Dendritic cell treated with granulocyte-macrophage colony-stimulating factor and Interleukin-4, amounts not matched to agents 40 ng/mL and 50 ng/mL, for 4 days (primary cell): ENCODE measurements at regions not wholly inside any gene's neighbourhood (a gene's known extent, or its start where the extent isn't known, plus 50 kb on each side); places are given as distances from the start of the nearest gene placed in this dataset.
"Not testable (repeated sequence)": the region's sequence is repeated elsewhere in the genome, so short reads cannot be mapped to it uniquely, and the experiment has no call there.

Experiments
- H3K27ac Mint-ChIP-seq: one replicate; pipeline ENCODE4 v1.8.0; 2022; ENCODE audit warnings: mild to moderate bottlenecking, mixed read lengths
- H3K27me3 Mint-ChIP-seq: one replicate; pipeline ENCODE4 v1.8.0; 2022; ENCODE audit warnings: mild to moderate bottlenecking, mixed read lengths
- H3K36me3 Mint-ChIP-seq: one replicate; pipeline ENCODE4 v1.8.0; 2022; ENCODE audit warnings: low read depth, mixed read lengths
- H3K4me1 Mint-ChIP-seq: one replicate; pipeline ENCODE4 v1.8.0; 2022; ENCODE audit warnings: low read depth, mixed read lengths
- H3K4me3 Mint-ChIP-seq: one replicate; pipeline ENCODE4 v1.8.0; 2022; ENCODE audit warnings: mild to moderate bottlenecking, moderate library complexity, mixed read lengths
- H3K9me3 Mint-ChIP-seq: one replicate; pipeline ENCODE4 v1.8.0; 2022; ENCODE audit warnings: mixed read lengths
- intact Hi-C: fragments of 100-400 bp; cut with micrococcal nuclease; formaldehyde crosslinking; loops from one replicate; pipeline ENCODE4 v1.15.0; 2022

DNA sequence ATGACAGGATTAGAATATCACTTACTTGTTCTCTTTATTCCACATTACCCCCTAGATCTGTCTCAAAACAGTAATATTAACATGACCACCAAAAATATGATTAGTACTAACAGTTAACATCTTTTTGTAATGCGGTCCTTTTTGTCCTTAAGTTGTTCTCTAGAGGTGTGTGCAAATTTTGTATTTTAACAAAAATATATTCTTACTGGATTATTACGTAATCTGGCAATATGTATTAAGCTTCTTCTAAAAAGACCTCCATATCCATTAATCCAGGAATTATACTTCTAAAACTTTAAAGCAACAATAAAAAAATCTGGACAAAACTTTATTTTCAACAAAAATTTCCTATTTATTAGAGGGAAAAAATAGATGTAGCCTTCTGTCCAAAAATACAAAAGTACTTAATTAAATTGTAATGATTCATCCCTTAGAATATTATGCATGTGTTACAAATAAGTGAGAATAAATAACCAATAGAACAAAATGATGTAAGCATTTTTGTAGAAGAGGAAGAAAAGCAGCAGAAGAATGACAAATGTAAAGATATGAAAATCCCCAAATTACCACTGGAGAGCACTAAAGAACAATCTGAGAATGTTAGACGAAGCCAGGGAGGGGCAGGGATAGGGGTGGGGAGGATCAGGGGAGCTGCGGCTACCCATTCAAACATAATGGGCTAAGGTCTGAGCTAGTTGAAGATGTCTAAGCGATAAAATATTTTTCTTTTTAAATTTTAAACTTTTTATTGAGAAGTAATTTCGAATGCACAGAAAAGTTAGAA is 945.6 kb downstream of the MCTP2 start:
- H3K9me3 Mint-ChIP-seq = peaks cover 13% of the 10 kb centered on the region

DNA sequence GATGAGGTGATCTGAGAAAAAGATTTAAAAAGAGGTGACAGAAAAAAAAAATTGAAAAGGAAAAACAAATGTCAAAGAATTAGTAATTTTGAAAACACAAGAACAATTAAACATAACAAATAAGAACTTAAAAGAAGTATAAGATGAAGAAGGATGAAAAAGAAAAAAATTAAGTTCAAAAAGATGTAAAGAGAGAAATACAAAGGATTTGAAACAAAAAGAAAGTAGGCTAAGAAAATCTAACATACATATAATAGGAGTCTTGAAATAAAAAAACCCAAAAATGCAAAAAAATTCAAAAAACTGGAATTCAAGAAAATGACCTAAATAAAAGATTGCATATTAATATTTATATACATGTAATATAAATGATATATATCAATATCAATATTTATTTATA is 949.2 kb downstream of the MCTP2 start:
- no peak overlapping the region for H3K27ac Mint-ChIP-seq
- no peaks in the 10 kb centered on the region for H3K4me1 Mint-ChIP-seq
- intact Hi-C loops = no loop called here

More for the DNA sequence above, 945.6 kb downstream of the MCTP2 start:
- Mint-ChIP-seq H3K36me3 (no peaks in the 10 kb centered on the region), H3K4me3 (no peak overlapping the region), H3K27me3 (no peaks in the 10 kb centered on the region), H3K27ac (no peak overlapping the region), H3K4me1 (no peaks in the 10 kb centered on the region)
- intact Hi-C loops = no loop called here

DNA sequence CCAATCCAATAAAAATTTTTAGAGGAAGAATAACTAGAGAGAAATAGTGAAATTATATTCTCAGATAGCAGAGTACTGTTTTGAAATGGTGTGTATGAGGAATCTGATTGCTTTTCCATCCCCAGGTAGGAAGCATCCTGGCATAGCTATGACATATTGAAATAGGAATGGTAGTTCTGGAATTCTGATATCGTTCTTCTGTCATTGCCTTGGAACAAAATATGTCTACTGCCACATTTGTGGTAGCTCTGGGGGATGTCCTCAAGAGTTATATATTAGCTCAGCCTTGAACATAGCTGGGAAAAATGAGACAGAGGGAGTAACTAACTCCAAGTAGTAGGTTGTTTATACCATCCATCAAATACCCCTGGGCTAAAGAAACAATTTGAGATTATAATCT is 950.7 kb downstream of the MCTP2 start:
- intact Hi-C loops = no loop called here
- Mint-ChIP-seq H3K27ac (no peak overlapping the region), H3K9me3 (peaks cover 13% of the 10 kb centered on the region), H3K27me3 (no peaks in the 10 kb centered on the region), H3K36me3 (no peaks in the 10 kb centered on the region), H3K4me3 (no peak overlapping the region), H3K4me1 (no peaks in the 10 kb centered on the region)

More for the DNA sequence above, 949.2 kb downstream of the MCTP2 start:
- no peaks in the 10 kb centered on the region for H3K36me3 Mint-ChIP-seq
- H3K9me3 Mint-ChIP-seq = peaks cover 13% of the 10 kb centered on the region
- H3K4me3 Mint-ChIP-seq = no peak overlapping the region
- no peaks in the 10 kb centered on the region for H3K27me3 Mint-ChIP-seq

DNA sequence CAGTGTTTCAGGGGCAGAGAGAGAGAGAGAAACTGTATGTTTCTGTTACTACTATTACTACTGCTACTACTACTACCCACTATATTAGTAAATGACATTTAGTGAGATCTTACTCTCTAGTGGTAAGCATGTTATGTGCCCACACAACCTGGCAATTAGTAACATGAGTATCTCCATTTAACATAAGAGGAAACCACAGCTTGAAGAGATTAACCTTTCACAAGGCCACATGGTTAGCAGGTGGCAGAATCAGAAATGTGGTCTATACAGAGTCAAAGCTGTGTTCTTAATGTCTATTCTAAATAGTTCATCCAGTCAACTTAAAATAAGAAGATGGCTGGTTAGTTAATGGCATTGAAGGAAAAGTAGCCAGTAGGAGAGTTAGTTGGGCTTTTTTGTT is 961.6 kb downstream of the MCTP2 start:
- Mint-ChIP-seq H3K27me3 (no peaks in the 10 kb centered on the region), H3K27ac (no peak overlapping the region), H3K9me3 (no peaks in the 10 kb centered on the region), H3K4me1 (no peaks in the 10 kb centered on the region), H3K4me3 (no peak overlapping the region), H3K36me3 (no peaks in the 10 kb centered on the region)
- intact Hi-C loops = no loop called here

GRCh38 chr15:95194746-95195145 is 963.4 kb downstream of the MCTP2 start:
- Mint-ChIP-seq H3K27me3 (no peaks in the 10 kb centered on the region), H3K27ac (no peak overlapping the region), H3K4me3 (no peak overlapping the region), H3K4me1 (no peaks in the 10 kb centered on the region), H3K36me3 (no peaks in the 10 kb centered on the region), H3K9me3 (peaks cover 8% of the 10 kb centered on the region)
- intact Hi-C loops = no loop called here

- no peaks in the 10 kb centered on the region for H3K4me1 Mint-ChIP-seq
- no peak overlapping the region for H3K4me3 Mint-ChIP-seq
- no peak overlapping the region for H3K27ac Mint-ChIP-seq
- peaks cover 24% of the 10 kb centered on the region for H3K9me3 Mint-ChIP-seq
- H3K36me3 Mint-ChIP-seq = no peaks in the 10 kb centered on the region
- H3K27me3 Mint-ChIP-seq = no peaks in the 10 kb centered on the region
- intact Hi-C loops = no loop called here
These were observed 965.0 kb downstream of the MCTP2 start for GRCh38 chr15:95196176-95196915.

DNA sequence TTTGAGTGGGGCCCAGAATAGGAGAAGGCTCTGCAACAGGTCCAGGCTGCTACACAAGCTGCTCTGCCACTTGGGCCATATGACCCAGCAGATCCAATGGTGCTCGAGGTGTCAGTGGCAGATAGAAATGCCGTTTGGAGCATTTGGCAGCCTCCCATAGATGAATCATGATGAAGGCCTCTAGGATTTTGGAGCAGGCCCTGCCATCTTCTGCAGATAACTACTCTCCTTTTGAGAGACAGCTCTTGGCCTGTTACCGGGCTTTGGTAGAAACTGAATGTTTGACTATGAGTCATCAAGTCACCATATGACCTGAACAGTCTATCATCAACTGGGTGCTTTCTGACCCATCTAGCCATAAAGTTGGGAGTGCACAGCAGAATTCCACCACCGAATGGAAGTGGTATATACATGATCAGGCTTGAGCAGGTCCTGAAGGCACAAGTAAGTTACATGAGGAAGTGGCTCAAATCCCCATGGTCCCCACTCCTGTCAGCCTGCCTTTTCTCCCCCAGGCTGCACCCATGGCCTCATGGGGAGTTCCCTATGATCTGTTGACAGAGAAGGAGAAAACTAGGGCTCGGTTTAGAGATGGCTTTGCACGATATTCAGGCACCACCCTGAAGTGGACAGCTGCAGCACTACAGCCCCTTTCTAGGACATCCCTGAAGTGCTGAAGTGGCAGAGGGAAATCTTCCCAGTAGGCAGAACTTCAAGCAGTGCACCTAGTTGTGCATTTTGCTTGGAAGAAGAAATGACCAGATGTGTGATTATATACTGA is 971.4 kb downstream of the MCTP2 start:
- Mint-ChIP-seq H3K27ac (no peak overlapping the region), H3K4me1 (no peaks in the 10 kb centered on the region), H3K4me3 (no peak overlapping the region), H3K36me3 (no peaks in the 10 kb centered on the region), H3K27me3 (no peaks in the 10 kb centered on the region), H3K9me3 (peaks cover 75% of the 10 kb centered on the region)
- intact Hi-C loops = no loop called here

DNA sequence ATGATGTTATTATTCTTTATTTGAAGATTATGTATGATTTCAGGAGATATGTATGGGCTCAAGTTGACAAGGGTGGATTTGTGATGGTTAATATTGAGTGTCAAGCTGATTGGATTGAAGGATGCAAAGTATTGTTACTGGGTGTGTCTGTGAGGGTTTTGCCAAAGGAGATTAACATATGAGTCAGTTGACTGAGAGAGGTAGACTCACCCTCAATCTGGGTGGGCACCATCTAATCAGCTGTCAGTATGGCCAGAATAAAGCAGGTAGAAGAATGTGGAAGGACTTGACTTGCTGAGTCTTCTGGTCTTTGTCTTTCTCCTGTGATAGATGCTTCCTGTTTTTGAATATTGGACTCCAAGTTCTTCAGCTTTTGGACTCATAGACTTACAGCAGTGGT is 973.7 kb downstream of the MCTP2 start:
- H3K27ac Mint-ChIP-seq = no peak overlapping the region
- no peak overlapping the region for H3K4me3 Mint-ChIP-seq
- intact Hi-C loops = no loop called here
- H3K4me1 Mint-ChIP-seq = no peaks in the 10 kb centered on the region
- no peaks in the 10 kb centered on the region for H3K36me3 Mint-ChIP-seq
- peaks cover 71% of the 10 kb centered on the region for H3K9me3 Mint-ChIP-seq
- H3K27me3 Mint-ChIP-seq = no peaks in the 10 kb centered on the region

GRCh38 chr15:95205830-95206229 is 974.5 kb downstream of the MCTP2 start:
- intact Hi-C loops, H3K4me1 Mint-ChIP-seq, H3K36me3 Mint-ChIP-seq, H3K27ac Mint-ChIP-seq, H3K27me3 Mint-ChIP-seq, H3K4me3 Mint-ChIP-seq: not testable (repeated sequence)
- H3K9me3 Mint-ChIP-seq = peaks cover 64% of the 10 kb centered on the region

- Mint-ChIP-seq H3K4me3 (no peak overlapping the region), H3K27ac (no peak overlapping the region), H3K9me3 (peaks cover 41% of the 10 kb centered on the region), H3K36me3 (no peaks in the 10 kb centered on the region), H3K27me3 (no peaks in the 10 kb centered on the region), H3K4me1 (no peaks in the 10 kb centered on the region)
- intact Hi-C loops = no loop called here
These were observed 976.7 kb downstream of the MCTP2 start for GRCh38 chr15:95208071-95208470.

DNA sequence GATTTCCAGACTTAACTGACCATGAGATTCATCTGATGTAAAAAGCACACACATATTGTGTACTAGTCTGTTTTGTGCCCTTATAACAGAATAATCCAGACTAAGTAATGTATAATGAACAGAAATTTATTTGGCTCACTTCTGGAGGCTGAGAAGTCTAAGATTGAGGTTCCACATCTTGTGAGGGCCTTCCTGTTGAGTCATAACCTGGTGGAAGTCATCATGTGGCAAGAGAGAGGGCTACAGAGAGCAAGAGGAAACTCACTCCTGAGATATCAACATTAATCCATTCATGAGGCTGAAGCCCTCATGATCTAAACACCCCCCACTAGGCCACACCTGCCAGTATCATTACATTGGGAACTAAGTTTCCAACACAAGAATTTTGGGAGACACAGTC is 977.6 kb downstream of the MCTP2 start:
- H3K4me3 Mint-ChIP-seq = no peak overlapping the region
- H3K4me1 Mint-ChIP-seq = no peaks in the 10 kb centered on the region
- peaks cover 38% of the 10 kb centered on the region for H3K9me3 Mint-ChIP-seq
- H3K36me3 Mint-ChIP-seq = no peaks in the 10 kb centered on the region
- H3K27ac Mint-ChIP-seq = no peak overlapping the region
- H3K27me3 Mint-ChIP-seq = no peaks in the 10 kb centered on the region
- intact Hi-C loops = no loop called here

DNA sequence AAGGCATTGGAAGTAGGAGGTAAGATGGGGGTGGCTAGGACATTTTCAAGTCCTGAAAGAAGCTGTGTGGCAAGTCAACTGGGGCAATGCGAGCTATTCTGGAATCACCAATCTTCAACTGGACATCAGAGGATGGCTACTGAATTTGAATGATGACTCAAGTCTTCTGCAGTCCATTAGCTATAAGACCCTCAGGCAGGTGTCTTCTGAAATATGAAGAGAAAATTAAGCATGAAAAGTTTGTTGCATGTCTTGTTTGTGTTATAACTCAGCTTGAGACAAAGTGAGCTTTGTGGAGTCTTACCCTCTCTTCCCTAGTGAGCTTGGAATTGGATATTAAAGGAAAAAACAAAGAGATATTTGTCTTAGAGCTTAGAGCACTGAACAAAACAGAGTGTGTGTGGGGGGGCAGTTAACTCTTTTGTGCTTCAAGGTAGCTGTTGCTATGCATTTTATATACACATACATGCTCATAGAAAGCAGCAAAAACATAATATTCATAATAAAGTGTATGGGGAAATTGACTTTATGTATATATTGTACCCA is 979.1 kb downstream of the MCTP2 start:
- no peak overlapping the region for H3K27ac Mint-ChIP-seq
- H3K4me3 Mint-ChIP-seq = no peak overlapping the region
- peaks cover 36% of the 10 kb centered on the region for H3K9me3 Mint-ChIP-seq
- H3K36me3 Mint-ChIP-seq = no peaks in the 10 kb centered on the region
- intact Hi-C loops = no loop called here
- no peaks in the 10 kb centered on the region for H3K27me3 Mint-ChIP-seq
- no peaks in the 10 kb centered on the region for H3K4me1 Mint-ChIP-seq

GRCh38 chr15:95215017-95215416 is 983.7 kb downstream of the MCTP2 start:
- intact Hi-C loops = no loop called here
- Mint-ChIP-seq H3K4me3 (no peak overlapping the region), H3K36me3 (no peaks in the 10 kb centered on the region), H3K4me1 (no peaks in the 10 kb centered on the region), H3K9me3 (peaks cover 8% of the 10 kb centered on the region), H3K27me3 (no peaks in the 10 kb centered on the region), H3K27ac (no peak overlapping the region)

DNA sequence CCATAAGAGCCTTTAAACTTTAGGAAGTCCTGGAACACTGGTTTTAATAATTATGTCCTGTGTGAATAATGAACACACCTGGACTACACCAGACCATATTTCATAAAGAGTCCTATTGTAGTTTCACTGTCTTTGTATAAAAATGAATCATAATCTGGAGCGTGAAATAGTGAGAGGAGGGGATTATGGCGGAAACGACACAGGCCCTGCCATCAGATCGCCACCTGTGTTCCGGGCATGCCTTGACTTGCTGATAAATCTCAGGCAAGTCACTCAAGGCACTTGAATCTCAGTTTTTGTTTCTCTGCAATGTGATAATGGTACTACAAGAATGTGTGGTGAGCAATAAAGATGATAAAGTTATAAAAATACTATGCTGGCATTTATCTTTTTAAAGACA is 995.5 kb downstream of the MCTP2 start:
- H3K4me1 Mint-ChIP-seq = no peaks in the 10 kb centered on the region
- H3K4me3 Mint-ChIP-seq = no peak overlapping the region
- peaks cover 38% of the 10 kb centered on the region for H3K9me3 Mint-ChIP-seq
- intact Hi-C loops = no loop called here
- H3K27ac Mint-ChIP-seq = no peak overlapping the region
- H3K36me3 Mint-ChIP-seq = no peaks in the 10 kb centered on the region
- H3K27me3 Mint-ChIP-seq = no peaks in the 10 kb centered on the region
